Stomach (tissue), 8 donors: ENCODE measurements at regions not wholly inside any gene's neighbourhood (a gene's known extent, or its start where the extent isn't known, plus 50 kb on each side); places are given as distances from the start of the nearest gene placed in this dataset.

ENCODE experiments used
- DNase-seq, 2 donors: peaks; one replicate each; pipeline versions ENCODE4 v3.0.0 to v3.0.0-alpha.2; 2013 to 2019
- H3K27ac ChIP-seq, 5 donors: fragments of 200-600 bp in 4 of 5; sonication (generic) in 4 of 5; one replicate each; pipeline ENCODE4 v1.5.1; 2013 to 2019; ENCODE audit warnings: mild to moderate bottlenecking in 1 of 5, moderate library complexity in 1 of 5
- H3K27me3 ChIP-seq, 3 donors: fragments of 200-600 bp; sonication (generic); one replicate each; pipeline ENCODE4 v1.5.1; 2017 to 2019; ENCODE audit warnings: mixed run types in 1 of 3
- H3K36me3 ChIP-seq, 4 donors: fragments of 200-600 bp; sonication (generic); 1 replicate in 3 of 4; 2 replicates in 1 of 4; pipeline ENCODE4 v1.5.1; 2016 to 2019
- H3K4me1 ChIP-seq, 4 donors: fragments of 200-600 bp; sonication (generic); one replicate each; pipeline ENCODE4 v1.5.1; 2016 to 2019
- H3K4me3 ChIP-seq, 4 donors: fragments of 200-600 bp; sonication (generic) in 3 of 4; one replicate each; pipeline ENCODE4 v1.5.1; 2016 to 2019; ENCODE audit warnings: mild to moderate bottlenecking in 1 of 4
- H3K9me3 ChIP-seq, 4 donors: fragments of 200-600 bp; sonication (generic); one replicate each; pipeline ENCODE4 v1.5.1; 2016 to 2019
- CTCF ChIP-seq, 7 experiments: fragments of 450-650 bp in 4 of 7; fragments of 200-600 bp in 3 of 7; sonication (generic) in 3 of 7; IDR thresholded peaks; one replicate each; pipeline ENCODE4 v1.5.1; 2016 to 2019; ENCODE audit warnings: antibody characterized with exemption in 7 of 7, control low read depth in 2 of 7, mild to moderate bottlenecking in 1 of 7
- EP300 ChIP-seq: sonication (generic); formaldehyde crosslinking; IDR thresholded peaks from one replicate; pipeline ENCODE4 v1.6.1; 2017; ENCODE audit warnings: antibody characterized with exemption
- POLR2A ChIP-seq, 4 donors: fragments of 450-650 bp; IDR thresholded peaks; one replicate each; pipeline ENCODE4 v1.6.1; 2016; ENCODE audit warnings: antibody characterized with exemption in 4 of 4, control low read depth in 2 of 4, mild to moderate bottlenecking in 1 of 4, moderate library complexity in 1 of 4
- POLR2AphosphoS5 ChIP-seq, 3 donors: sonication (generic); formaldehyde crosslinking; IDR thresholded peaks; one replicate each; pipeline ENCODE4 v1.6.1; 2016; ENCODE audit warnings: antibody characterized with exemption in 3 of 3
- WGBS, 5 donors: extraction: QIAGEN DNeasy Blood & Tissue Kit in 3 of 5; methylation state at CpG; one replicate each; pipeline versions ENCODE4 v1.1.5 to v1.1.7; 2013 to 2018; 5-methylcytosine and 5-hydroxymethylcytosine counted together
- intact Hi-C: fragments of 100-400 bp; cut with DNase I; formaldehyde crosslinking; loops from one replicate; pipeline ENCODE4 v1.15.1; 2023; ENCODE audit warnings: low total_unique reads
- donor health status: healthy with polysubstance abuse.
- donor health status: Bipolar disorder and iron deficiency.
- donor health status: healthy.

- no peaks in the 10 kb centered on the region for H3K27me3 ChIP-seq
- H3K27ac ChIP-seq: no peak overlapping the region
- TF ChIP-seq POLR2AphosphoS5 (IDR thresholded peaks at IDR 0.05) (no peak), POLR2A (IDR thresholded peaks at IDR 0.05) (no peak), CTCF (IDR thresholded peaks at IDR 0.05) (no peak), EP300 (no peak)
- no peak overlapping the region for H3K4me3 ChIP-seq
- WGBS, 5 donors: 80 to 90% (median 83%) methylated on average over 2 of the region's 2 CpGs
- no peaks in the 10 kb centered on the region for H3K36me3 ChIP-seq
- no peaks in the 10 kb centered on the region for H3K4me1 ChIP-seq
- no peaks in the 10 kb centered on the region for H3K9me3 ChIP-seq
- DNase-seq: no peak
- intact Hi-C loops: no loop called here
Observed at GRCh38 chr9:16118043-16118442, 565.2 kb downstream of the CCDC171 start.

- 80 to 90% (median 84%) methylated on average over 7 of the region's 7 CpGs for WGBS, 5 donors
- intact Hi-C loops: no loop called here
Observed at GRCh38 chr9:16119261-16120230, 566.7 kb downstream of the CCDC171 start.

GRCh38 chr9:16120231-16120641 lies 567.4 kb downstream of the CCDC171 start:
- no peak for DNase-seq
- H3K4me3 ChIP-seq: no peak overlapping the region
- intact Hi-C loops: no loop called here

More at GRCh38 chr9:16119261-16120230, 566.7 kb downstream of the CCDC171 start:
- H3K9me3 ChIP-seq: no peaks in the 10 kb centered on the region
- no peaks in the 10 kb centered on the region for H3K4me1 ChIP-seq
- no peaks in the 10 kb centered on the region for H3K36me3 ChIP-seq
- no peaks in the 10 kb centered on the region for H3K27me3 ChIP-seq
- DNase-seq: no peak
- H3K27ac ChIP-seq: no peak overlapping the region
- TF ChIP-seq POLR2A (IDR thresholded peaks at IDR 0.05): no peak
- TF ChIP-seq EP300: no peak
- no peak for TF ChIP-seq CTCF (IDR thresholded peaks at IDR 0.05)
- no peak for TF ChIP-seq POLR2AphosphoS5 (IDR thresholded peaks at IDR 0.05)
- H3K4me3 ChIP-seq: no peak overlapping the region

DNA sequence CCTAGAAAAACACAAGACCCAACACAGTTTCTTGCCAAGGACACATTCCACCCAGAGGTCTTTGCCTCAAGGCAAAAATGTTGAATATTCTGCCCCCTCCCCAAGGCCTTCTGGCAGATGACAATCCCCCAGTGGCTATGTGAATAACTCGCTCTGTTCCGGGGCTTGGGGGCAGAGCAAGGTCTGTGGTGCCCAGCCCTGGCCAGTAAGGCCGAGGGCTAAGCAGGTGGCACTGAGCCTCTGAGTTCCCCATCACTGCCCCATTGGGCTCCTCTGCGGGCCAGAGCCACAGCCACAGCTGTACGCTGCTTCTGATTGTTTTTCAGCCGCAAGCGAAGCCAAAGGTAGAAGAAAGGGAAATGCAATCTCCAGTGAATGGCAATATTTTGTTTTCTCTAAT lies 567.9 kb downstream of the CCDC171 start:
- Histone ChIP-seq H3K36me3 (no peaks in the 10 kb centered on the region), H3K9me3 (no peaks in the 10 kb centered on the region), H3K4me3 (no peak overlapping the region), H3K27me3 (no peaks in the 10 kb centered on the region), H3K27ac (no peak overlapping the region), H3K4me1 (no peaks in the 10 kb centered on the region)
- WGBS, 5 donors: 87 to 93% (median 91%) methylated on average over 7 of the region's 7 CpGs
- no peak for DNase-seq
- TF ChIP-seq POLR2AphosphoS5 (IDR thresholded peaks at IDR 0.05) (no peak), EP300 (no peak), CTCF (IDR thresholded peaks at IDR 0.05) (no peak)
- intact Hi-C loops: no loop called here

More at GRCh38 chr9:16120231-16120641, 567.4 kb downstream of the CCDC171 start:
- Histone ChIP-seq H3K36me3 (no peaks in the 10 kb centered on the region), H3K9me3 (no peaks in the 10 kb centered on the region), H3K27ac (no peak overlapping the region), H3K27me3 (no peaks in the 10 kb centered on the region), H3K4me1 (no peaks in the 10 kb centered on the region)
- TF ChIP-seq EP300: no peak
- no peak for TF ChIP-seq POLR2A (IDR thresholded peaks at IDR 0.05)
- 66 to 77% (median 74%) methylated on average over 4 of the region's 4 CpGs for WGBS, 5 donors

DNA sequence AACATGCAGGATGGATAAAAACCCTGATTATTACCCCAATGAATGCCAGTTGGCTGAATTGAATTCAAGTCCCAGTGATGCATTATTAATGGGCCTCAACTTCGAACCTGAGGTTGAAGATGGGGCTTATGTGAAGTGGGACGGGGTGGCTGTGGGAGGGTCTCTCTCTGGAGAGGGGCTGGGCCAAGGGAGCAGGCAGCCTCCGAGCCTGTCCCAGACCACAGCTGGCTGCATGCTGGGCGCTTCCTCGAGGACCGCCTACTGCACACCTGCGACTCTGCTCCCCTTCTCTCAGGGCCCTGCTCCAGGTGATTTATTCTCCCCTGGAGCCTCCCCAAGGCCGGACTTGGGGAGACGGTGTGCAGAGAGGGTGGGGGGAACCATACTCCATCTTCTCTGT lies 568.3 kb downstream of the CCDC171 start:
- Histone ChIP-seq H3K36me3 (no peaks in the 10 kb centered on the region), H3K4me3 (no peak overlapping the region), H3K4me1 (no peaks in the 10 kb centered on the region), H3K27me3 (no peaks in the 10 kb centered on the region), H3K9me3 (no peaks in the 10 kb centered on the region), H3K27ac (no peak overlapping the region)
- intact Hi-C loops: no loop called here
- no peak for DNase-seq
- 72 to 86% (median 84%) methylated on average over 9 of the region's 9 CpGs for WGBS, 5 donors
- TF ChIP-seq POLR2AphosphoS5 (IDR thresholded peaks at IDR 0.05) (no peak), POLR2A (IDR thresholded peaks at IDR 0.05) (no peak), CTCF (IDR thresholded peaks at IDR 0.05) (no peak), EP300 (no peak)
